A549 (cell line): ENCODE measurements at regions not wholly inside any gene's neighbourhood (a gene's known extent, or its start where the extent isn't known, plus 50 kb on each side); places are given as distances from the start of the nearest gene placed in this dataset.

Source experiments
- ATAC-seq, 2 experiments: fragments of 200-7000 bp in 1 of 2; fragments of >200 bp in 1 of 2; cut with Nextera tagmentation in 1 of 2; cut with Tn5 transposase in 1 of 2; 3 replicates each; pipeline versions ENCODE4 v1.8.0 to v1.9.1; 2018 to 2020; ENCODE audit warnings: mild to moderate bottlenecking in 1 of 2, moderate library complexity in 1 of 2
- CTCF ChIA-PET: fragments of 300-600 bp; sonication (Branson Sonifier 250); formaldehyde crosslinking; extraction: SDS; loops from one replicate; lab custom pipeline; 2021; ENCODE audit warnings: antibody characterized with exemption, inconsistent platforms; lab: Yijun Ruan, JAX
- POLR2A ChIA-PET: fragments of 350-600 bp; formaldehyde crosslinking; extraction: SDS; loops from one replicate; lab custom pipeline; 2021; ENCODE audit warnings: antibody characterized with exemption, inconsistent platforms; lab: Yijun Ruan, JAX
- DNase-seq, 2 experiments: peaks; one replicate each; pipeline versions ENCODE4 v3.0.0 to v3.0.0-alpha.2; 2011 to 2016; ENCODE audit warnings: low read depth in 1 of 2, low spot score in 1 of 2
- FAIRE-seq: peaks from 2 replicates; lab custom pipeline; 2011; peaks lifted over from hg19 to GRCh38; lab: Jason Lieb, UNC
- H3K27ac ChIP-seq, 2 experiments: fragments of >200 bp; sonication (Bioruptor Twin); formaldehyde crosslinking; 3 replicates each; pipeline ENCODE4 v1.5.1; 2016 to 2017
- H3K4me1 ChIP-seq: fragments of >200 bp; sonication (Bioruptor Twin); formaldehyde crosslinking; 3 replicates; pipeline ENCODE4 v1.6.1; 2016
- H3K4me2 ChIP-seq: fragments of >200 bp; sonication (Bioruptor Twin); formaldehyde crosslinking; 3 replicates; pipeline ENCODE4 v1.6.1; 2016
- H3K4me3 ChIP-seq: fragments of >200 bp; sonication (Bioruptor Twin); formaldehyde crosslinking; 3 replicates; pipeline ENCODE4 v1.5.1; 2016
- H3K9me3 ChIP-seq: fragments of >200 bp; sonication (Bioruptor Twin); formaldehyde crosslinking; 3 replicates; pipeline ENCODE4 v1.6.1; 2016
- BCL3 ChIP-seq: fragments of >200 bp; sonication (Bioruptor Twin); formaldehyde crosslinking; IDR thresholded peaks from 3 replicates; pipeline ENCODE4 v1.6.1; 2016
- CBX2 ChIP-seq: fragments of 200-600 bp; sonication (generic); IDR thresholded peaks from 2 replicates; pipeline ENCODE4 v1.6.1; 2016; ENCODE audit warnings: low read depth, mild to moderate bottlenecking, borderline replicate concordance
- CHD2 ChIP-seq: fragments of 150-350 bp; IDR thresholded peaks from 2 replicates; pipeline ENCODE4 v1.6.1; 2014; ENCODE audit warnings: low read length; ENCODE audit not compliant: partially characterized antibody
- E2F6 ChIP-seq: IDR thresholded peaks from 2 replicates; pipeline ENCODE4 v1.6.1; 2012; ENCODE audit warnings: low read depth, borderline replicate concordance
- EHMT2 ChIP-seq: fragments of 200-600 bp; sonication (generic); IDR thresholded peaks from 2 replicates; pipeline ENCODE4 v1.6.1; 2016; ENCODE audit warnings: antibody characterized with exemption, low read depth, mild to moderate bottlenecking, moderate library complexity
- FOSB ChIP-seq: fragments of 250-450 bp; sonication (Bioruptor Pico); IDR thresholded peaks from 2 replicates; pipeline ENCODE4 v1.5.0; 2020; ENCODE audit warnings: mild to moderate bottlenecking, moderate library complexity
- FOSL2 ChIP-seq, 2 experiments: fragments of 450-650 bp in 1 of 2; fragments of >200 bp in 1 of 2; sonication (Bioruptor Twin) in 1 of 2; formaldehyde crosslinking; IDR thresholded peaks; 2 replicates each; pipeline versions ENCODE4 v1.5.0 to v1.6.1; 2016 to 2020; ENCODE audit warnings: mild to moderate bottlenecking in 1 of 2, moderate library complexity in 1 of 2
- HMGXB4 ChIP-seq: fragments of 250-450 bp; sonication (Bioruptor Pico); IDR thresholded peaks from 2 replicates; pipeline ENCODE4 v1.5.0; 2021; ENCODE audit warnings: mild to moderate bottlenecking, moderate library complexity, borderline replicate concordance
- JUN ChIP-seq, 2 experiments: fragments of >200 bp; sonication (Bioruptor Twin); formaldehyde crosslinking; IDR thresholded peaks; 2 replicates in 1 of 2; 3 replicates in 1 of 2; pipeline ENCODE4 v1.6.1; 2016 to 2017
- JUNB ChIP-seq: fragments of >200 bp; sonication (Bioruptor Twin); formaldehyde crosslinking; IDR thresholded peaks from 2 replicates; pipeline ENCODE4 v1.6.1; 2016
- KDM1A ChIP-seq: fragments of 200-600 bp; sonication (generic); IDR thresholded peaks from 2 replicates; pipeline ENCODE4 v1.6.1; 2016; ENCODE audit warnings: low read depth, mild to moderate bottlenecking
- KDM5A ChIP-seq: fragments of 200-600 bp; sonication (generic); IDR thresholded peaks from 2 replicates; pipeline ENCODE4 v1.6.1; 2016; ENCODE audit warnings: antibody characterized with exemption, mild to moderate bottlenecking
- MAX ChIP-seq: IDR thresholded peaks from 2 replicates; pipeline ENCODE4 v1.6.1; 2012
- NR3C1 ChIP-seq: fragments of >200 bp; sonication (Bioruptor Twin); formaldehyde crosslinking; IDR thresholded peaks from 3 replicates; pipeline ENCODE4 v1.6.1; 2017
- PBX3 ChIP-seq: IDR thresholded peaks from 2 replicates; pipeline ENCODE4 v1.6.1; 2012
- PHF8 ChIP-seq: fragments of 200-600 bp; sonication (generic); IDR thresholded peaks from 2 replicates; pipeline ENCODE4 v1.6.1; 2016; ENCODE audit warnings: low read depth, mild to moderate bottlenecking, antibody characterized with exemption, moderate library complexity, borderline replicate concordance
- TFCP2L1 ChIP-seq: fragments of 250-450 bp; sonication (Bioruptor Pico); IDR thresholded peaks from 2 replicates; pipeline ENCODE4 v1.5.0; 2021; ENCODE audit warnings: mild to moderate bottlenecking
- TP53 ChIP-seq: fragments of 250-450 bp; sonication (Bioruptor Pico); IDR thresholded peaks from 2 replicates; pipeline ENCODE4 v1.5.0; 2021; ENCODE audit warnings: mild to moderate bottlenecking, moderate library complexity
- ZC3H11A ChIP-seq: fragments of 450-650 bp; IDR thresholded peaks from 2 replicates; pipeline ENCODE4 v1.6.1; 2014; ENCODE audit warnings: antibody characterized with exemption, mild to moderate bottlenecking
- ZNF302 ChIP-seq: fragments of 250-450 bp; sonication (Bioruptor Pico); IDR thresholded peaks from 2 replicates; pipeline ENCODE4 v1.9.0; 2021; ENCODE audit warnings: inconsistent platforms, mild to moderate bottlenecking, moderate library complexity
- WGBS: methylation state at CpG from one replicate; pipeline ENCODE4 v1.1.6; 2017; ENCODE audit errors: missing lambda C conversion rate; 5-methylcytosine and 5-hydroxymethylcytosine counted together
- TF ChIP-seq, protein P1 (sequence below): fragments of 200-600 bp; sonication (generic); IDR thresholded peaks from 2 replicates; pipeline ENCODE4 v1.6.1; 2016; ENCODE audit warnings: antibody characterized with exemption, mild to moderate bottlenecking, moderate library complexity
- TF ChIP-seq, protein P2 (sequence below): fragments of >200 bp; sonication (Bioruptor Twin); formaldehyde crosslinking; IDR thresholded peaks from 2 replicates; pipeline ENCODE4 v1.6.1; 2016
- TF ChIP-seq, protein P3 (sequence below): fragments of 150-350 bp; IDR thresholded peaks from 2 replicates; pipeline ENCODE4 v1.6.1; 2014; ENCODE audit warnings: low read depth, mild to moderate bottlenecking, low read length

DNA sequence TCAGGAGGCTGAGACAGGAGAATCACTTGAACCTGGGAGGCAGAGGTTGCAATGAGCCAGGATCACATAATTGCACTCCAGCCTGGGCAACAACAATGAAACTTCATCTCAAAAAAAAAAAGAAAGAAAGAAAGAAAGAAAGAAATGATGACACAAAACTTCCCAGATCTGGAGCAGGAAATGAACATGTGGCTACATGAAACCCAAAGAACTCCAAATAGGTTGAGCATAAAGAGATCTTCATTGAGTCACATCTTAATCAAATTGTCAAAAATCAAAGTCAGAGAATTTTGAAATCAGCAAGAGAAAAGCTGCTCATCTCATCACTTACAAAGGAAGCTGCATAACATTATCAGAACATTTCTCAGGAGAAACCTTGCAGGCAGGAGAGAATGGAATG, 247.0 kb downstream of the IBTK start:
- H3K4me2 ChIP-seq: no peak overlapping the region
- H3K9me3 ChIP-seq: peaks cover 4% of the 10 kb centered on the region
- H3K27ac ChIP-seq: no peak overlapping the region
- POLR2A ChIA-PET: no interaction called here
- FAIRE-seq (no peak), ATAC-seq (no peak), DNase-seq (no peak)
- H3K4me1 ChIP-seq: peaks cover 25% of the 10 kb centered on the region
- H3K4me3 ChIP-seq: no peak overlapping the region
- no peak for TF ChIP-seq NR3C1
- TF ChIP-seq TFCP2L1 (CRISPR knock-in tag): no peak
- TF ChIP-seq HMGXB4: no peak
- TF ChIP-seq KDM5A: no peak
- TF ChIP-seq CHD2: no peak
- no peak for TF ChIP-seq FOSB (CRISPR knock-in tag)
- TF ChIP-seq KDM1A: no peak
- TF ChIP-seq JUNB: no peak
- TF ChIP-seq TP53 (CRISPR knock-in tag): no peak
- no peak for TF ChIP-seq ZNF302 (CRISPR knock-in tag)
- TF ChIP-seq MAX: no peak
- TF ChIP-seq ZC3H11A: no peak
- no peak for TF ChIP-seq JUN (IDR thresholded peaks at IDR 0.05)
- TF ChIP-seq, protein P1, sequence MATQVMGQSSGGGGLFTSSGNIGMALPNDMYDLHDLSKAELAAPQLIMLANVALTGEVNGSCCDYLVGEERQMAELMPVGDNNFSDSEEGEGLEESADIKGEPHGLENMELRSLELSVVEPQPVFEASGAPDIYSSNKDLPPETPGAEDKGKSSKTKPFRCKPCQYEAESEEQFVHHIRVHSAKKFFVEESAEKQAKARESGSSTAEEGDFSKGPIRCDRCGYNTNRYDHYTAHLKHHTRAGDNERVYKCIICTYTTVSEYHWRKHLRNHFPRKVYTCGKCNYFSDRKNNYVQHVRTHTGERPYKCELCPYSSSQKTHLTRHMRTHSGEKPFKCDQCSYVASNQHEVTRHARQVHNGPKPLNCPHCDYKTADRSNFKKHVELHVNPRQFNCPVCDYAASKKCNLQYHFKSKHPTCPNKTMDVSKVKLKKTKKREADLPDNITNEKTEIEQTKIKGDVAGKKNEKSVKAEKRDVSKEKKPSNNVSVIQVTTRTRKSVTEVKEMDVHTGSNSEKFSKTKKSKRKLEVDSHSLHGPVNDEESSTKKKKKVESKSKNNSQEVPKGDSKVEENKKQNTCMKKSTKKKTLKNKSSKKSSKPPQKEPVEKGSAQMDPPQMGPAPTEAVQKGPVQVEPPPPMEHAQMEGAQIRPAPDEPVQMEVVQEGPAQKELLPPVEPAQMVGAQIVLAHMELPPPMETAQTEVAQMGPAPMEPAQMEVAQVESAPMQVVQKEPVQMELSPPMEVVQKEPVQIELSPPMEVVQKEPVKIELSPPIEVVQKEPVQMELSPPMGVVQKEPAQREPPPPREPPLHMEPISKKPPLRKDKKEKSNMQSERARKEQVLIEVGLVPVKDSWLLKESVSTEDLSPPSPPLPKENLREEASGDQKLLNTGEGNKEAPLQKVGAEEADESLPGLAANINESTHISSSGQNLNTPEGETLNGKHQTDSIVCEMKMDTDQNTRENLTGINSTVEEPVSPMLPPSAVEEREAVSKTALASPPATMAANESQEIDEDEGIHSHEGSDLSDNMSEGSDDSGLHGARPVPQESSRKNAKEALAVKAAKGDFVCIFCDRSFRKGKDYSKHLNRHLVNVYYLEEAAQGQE: no peak
- TF ChIP-seq E2F6: no peak
- no peak for TF ChIP-seq PHF8
- TF ChIP-seq, protein P2, sequence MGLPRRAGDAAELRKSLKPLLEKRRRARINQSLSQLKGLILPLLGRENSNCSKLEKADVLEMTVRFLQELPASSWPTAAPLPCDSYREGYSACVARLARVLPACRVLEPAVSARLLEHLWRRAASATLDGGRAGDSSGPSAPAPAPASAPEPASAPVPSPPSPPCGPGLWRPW: no peak
- TF ChIP-seq FOSL2 (IDR thresholded peaks at IDR 0.05): no peak
- TF ChIP-seq FOSL2 (CRISPR knock-in tag; IDR thresholded peaks at IDR 0.05): no peak
- TF ChIP-seq, protein P3, sequence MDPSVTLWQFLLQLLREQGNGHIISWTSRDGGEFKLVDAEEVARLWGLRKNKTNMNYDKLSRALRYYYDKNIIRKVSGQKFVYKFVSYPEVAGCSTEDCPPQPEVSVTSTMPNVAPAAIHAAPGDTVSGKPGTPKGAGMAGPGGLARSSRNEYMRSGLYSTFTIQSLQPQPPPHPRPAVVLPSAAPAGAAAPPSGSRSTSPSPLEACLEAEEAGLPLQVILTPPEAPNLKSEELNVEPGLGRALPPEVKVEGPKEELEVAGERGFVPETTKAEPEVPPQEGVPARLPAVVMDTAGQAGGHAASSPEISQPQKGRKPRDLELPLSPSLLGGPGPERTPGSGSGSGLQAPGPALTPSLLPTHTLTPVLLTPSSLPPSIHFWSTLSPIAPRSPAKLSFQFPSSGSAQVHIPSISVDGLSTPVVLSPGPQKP: no peak
- no peak for TF ChIP-seq EHMT2
- CTCF ChIA-PET: interaction anchor here (0.8 kb wide), 1 partner anchor 17 kb away, joined by 6 read pairs; no protein-coding TSS in a partner anchor

DNA sequence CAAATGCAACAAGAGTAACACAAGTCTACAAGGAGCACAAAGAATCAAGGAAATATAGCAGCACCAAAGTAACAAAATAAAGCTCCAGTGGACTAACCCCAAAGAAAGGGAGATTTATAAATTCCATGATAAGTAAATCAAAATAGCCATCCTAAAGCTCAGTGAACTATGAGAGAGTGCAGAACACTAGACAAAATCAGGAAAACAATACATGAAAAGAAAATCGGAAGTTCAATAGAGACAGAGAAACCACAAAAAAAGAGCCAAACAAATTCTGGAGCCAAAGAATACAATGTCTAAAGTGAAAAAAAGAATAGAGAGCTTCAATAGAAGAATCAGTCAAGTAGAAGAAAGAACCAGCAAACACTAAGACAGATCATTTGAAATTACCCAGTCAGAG, 247.3 kb upstream of the TENT5A start:
- no peaks in the 10 kb centered on the region for H3K9me3 ChIP-seq
- ATAC-seq (no peak), FAIRE-seq (no peak), DNase-seq (no peak)
- 100% methylated on average over 1 of the region's 1 CpG for WGBS
- no peak overlapping the region for H3K27ac ChIP-seq
- TF ChIP-seq CBX2: no peak
- no peak for TF ChIP-seq TP53 (CRISPR knock-in tag)
- no peak for TF ChIP-seq PBX3
- TF ChIP-seq BCL3: no peak
- H3K4me3 ChIP-seq: no peak overlapping the region
- POLR2A ChIA-PET: no interaction called here
- no peak overlapping the region for H3K4me2 ChIP-seq
- H3K4me1 ChIP-seq: peaks cover 32% of the 10 kb centered on the region
- CTCF ChIA-PET: interaction anchor here (0.7 kb wide), 1 partner anchor 1847 kb away, joined by 3 read pairs; no protein-coding TSS in a partner anchor
